Naive thymus-derived CD4-positive, alpha-beta T cell (primary cell): ENCODE measurements at regions not wholly inside any gene's neighbourhood (a gene's known extent, or its start where the extent isn't known, plus 50 kb on each side); places are given as distances from the start of the nearest gene placed in this dataset.

Source experiments
- ATAC-seq: fragments of 150-1000 bp; cut with Tn5 transposase; 2 replicates; pipeline ENCODE4 v1.10.0; 2021; ENCODE audit warnings: mild to moderate bottlenecking, moderate library complexity
- CTCF ChIA-PET: fragments of 350-600 bp; sonication (Branson Sonifier 250); formaldehyde crosslinking; loops from one replicate; lab custom pipeline; 2021; ENCODE audit warnings: antibody characterized with exemption; lab: Charles Lee
- POLR2A ChIA-PET: fragments of 350-600 bp; sonication (Branson Sonifier 250); formaldehyde crosslinking; loops from one replicate; lab custom pipeline; 2021; ENCODE audit warnings: antibody characterized with exemption, inconsistent platforms; lab: Charles Lee
- DNase-seq, 9 donors: peaks; one replicate each; pipeline versions ENCODE4 v3.0.0 to v3.0.0-alpha.2; 2020 to 2022; ENCODE audit warnings: mixed read lengths in 1 of 9
- H3K27ac ChIP-seq: one replicate; pipeline ENCODE4 v1.7.0; 2013; ENCODE audit warnings: mild to moderate bottlenecking, low read depth, low read length, moderate library complexity
- H3K27me3 ChIP-seq, 2 donors: one replicate each; pipeline ENCODE4 v1.7.0; 2013; ENCODE audit warnings: low read length in 2 of 2, mild to moderate bottlenecking in 2 of 2, moderate library complexity in 2 of 2; ENCODE audit not compliant: control insufficient read depth in 2 of 2, insufficient read depth in 2 of 2
- H3K36me3 ChIP-seq, 3 experiments: 1 replicate in 2 of 3; 2 replicates in 1 of 3; pipeline ENCODE4 v1.7.0; 2013; ENCODE audit warnings: low read length in 3 of 3, mild to moderate bottlenecking in 3 of 3, moderate library complexity in 1 of 3; ENCODE audit not compliant: insufficient read depth in 3 of 3, control insufficient read depth in 2 of 3
- H3K4me1 ChIP-seq, 2 donors: one replicate each; pipeline ENCODE4 v1.7.0; 2013; ENCODE audit warnings: low read length in 2 of 2, mild to moderate bottlenecking in 2 of 2, moderate library complexity in 1 of 2; ENCODE audit not compliant: control insufficient read depth in 2 of 2, insufficient read depth in 2 of 2
- H3K4me3 ChIP-seq: 2 replicates; pipeline ENCODE4 v1.7.0; 2013; ENCODE audit warnings: mild to moderate bottlenecking, low read length
- H3K9me3 ChIP-seq, 3 experiments: 1 replicate in 2 of 3; 2 replicates in 1 of 3; pipeline ENCODE4 v1.7.0; 2013; ENCODE audit warnings: low read length in 3 of 3; ENCODE audit not compliant: control insufficient read depth in 2 of 3
- H3K27ac Mint-ChIP-seq, 9 donors: one replicate each; pipeline ENCODE4 v1.8.0; 2020 to 2022; ENCODE audit warnings: mixed read lengths in 9 of 9, mild to moderate bottlenecking in 8 of 9, moderate library complexity in 5 of 9, inconsistent platforms in 2 of 9
- H3K27me3 Mint-ChIP-seq, 5 donors: one replicate each; pipeline ENCODE4 v1.8.0; 2021 to 2022; ENCODE audit warnings: mixed read lengths in 5 of 5, mild to moderate bottlenecking in 1 of 5
- H3K36me3 Mint-ChIP-seq, 5 donors: one replicate each; pipeline ENCODE4 v1.8.0; 2020 to 2022; ENCODE audit warnings: mixed read lengths in 5 of 5, mild to moderate bottlenecking in 3 of 5, inconsistent platforms in 1 of 5
- H3K4me1 Mint-ChIP-seq, 7 donors: one replicate each; pipeline ENCODE4 v1.8.0; 2020 to 2022; ENCODE audit warnings: mixed read lengths in 7 of 7, mild to moderate bottlenecking in 3 of 7, inconsistent platforms in 1 of 7
- H3K4me3 Mint-ChIP-seq, 10 donors: one replicate each; pipeline ENCODE4 v1.8.0; 2020 to 2022; ENCODE audit warnings: mild to moderate bottlenecking in 10 of 10, mixed read lengths in 10 of 10, moderate library complexity in 6 of 10, inconsistent platforms in 2 of 10
- H3K9me3 Mint-ChIP-seq, 11 donors: one replicate each; pipeline ENCODE4 v1.8.0; 2020 to 2022; ENCODE audit warnings: mixed read lengths in 11 of 11, mild to moderate bottlenecking in 4 of 11, inconsistent platforms in 1 of 11, moderate library complexity in 1 of 11
- intact Hi-C, 2 donors: fragments of 100-400 bp; cut with micrococcal nuclease; formaldehyde crosslinking; loops; one replicate each; pipeline ENCODE4 v1.15.1; 2023

DNA sequence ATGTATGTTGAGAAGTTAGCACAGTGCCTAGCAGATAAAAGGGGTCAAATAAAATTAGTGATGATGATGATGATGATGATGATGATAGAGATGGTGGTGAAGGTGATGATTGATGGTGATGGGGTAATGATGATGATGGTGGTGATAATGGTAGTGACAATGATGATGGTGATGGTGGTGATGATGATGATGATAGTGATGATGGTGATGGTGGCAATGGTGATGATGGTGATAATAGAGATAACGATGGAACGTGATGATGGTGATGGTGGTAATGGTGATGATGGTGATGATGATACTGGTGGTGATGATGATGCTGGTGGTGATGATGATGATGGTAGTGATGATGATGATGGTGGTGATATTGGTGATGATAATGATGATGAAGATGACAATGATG is 223.7 kb downstream of the FOXL1 start:
- H3K27ac Mint-ChIP-seq = no peak overlapping the region
- intact Hi-C loops = no loop called here
- peaks cover 0 to 7% (median 3%) of the 10 kb centered on the region in 11 donors for H3K9me3 Mint-ChIP-seq
- no peaks in the 10 kb centered on the region for H3K36me3 Mint-ChIP-seq
- Histone ChIP-seq H3K4me1 (no peaks in the 10 kb centered on the region), H3K4me3 (no peak overlapping the region), H3K27me3 (no peaks in the 10 kb centered on the region), H3K27ac (no peak overlapping the region), H3K36me3 (no peaks in the 10 kb centered on the region), H3K9me3 (no peaks in the 10 kb centered on the region)
- POLR2A ChIA-PET = no interaction called here
- peaks cover 7 to 55% (median 29%) of the 10 kb centered on the region in 5 donors for H3K27me3 Mint-ChIP-seq
- H3K4me3 Mint-ChIP-seq = no peak overlapping the region
- no peak for ATAC-seq
- H3K4me1 Mint-ChIP-seq = peaks cover 0 to 4% (median 0%) of the 10 kb centered on the region in 7 donors
- no peak for DNase-seq
- CTCF ChIA-PET = no interaction called here

DNA sequence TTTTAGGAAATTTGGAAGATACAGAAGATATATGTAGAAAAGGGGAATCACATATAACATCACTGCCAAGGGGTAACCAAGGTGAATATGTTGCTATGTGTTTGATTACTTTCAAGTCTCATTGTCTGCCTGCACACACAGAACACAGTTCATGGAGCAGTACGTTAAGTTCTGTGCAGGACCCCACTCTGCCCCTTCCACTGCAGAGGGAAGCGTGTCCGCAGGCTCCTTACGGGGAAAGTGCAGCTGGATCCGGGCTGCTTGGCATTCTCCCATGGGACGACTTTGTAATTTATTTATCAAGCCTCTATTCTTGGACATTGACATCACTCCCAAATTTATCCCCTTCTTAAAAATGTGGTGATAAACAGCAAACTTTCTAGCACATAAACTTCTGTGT is 226.8 kb downstream of the FOXL1 start:
- DNase-seq (no peak), ATAC-seq (no peak)
- Histone ChIP-seq H3K4me3 (no peak overlapping the region), H3K27me3 (no peaks in the 10 kb centered on the region), H3K36me3 (no peaks in the 10 kb centered on the region), H3K27ac (no peak overlapping the region), H3K4me1 (no peaks in the 10 kb centered on the region), H3K9me3 (no peaks in the 10 kb centered on the region)
- Mint-ChIP-seq H3K36me3 (no peaks in the 10 kb centered on the region), H3K4me1 (peaks cover 0 to 2% (median 0%) of the 10 kb centered on the region in 7 donors), H3K4me3 (no peak overlapping the region), H3K27ac (no peak overlapping the region), H3K9me3 (peaks cover 0 to 5% (median 0%) of the 10 kb centered on the region in 11 donors), H3K27me3 (peaks cover 4 to 36% (median 17%) of the 10 kb centered on the region in 5 donors)
- intact Hi-C loops = no loop called here
- CTCF ChIA-PET = no interaction called here
- POLR2A ChIA-PET = no interaction called here

DNA sequence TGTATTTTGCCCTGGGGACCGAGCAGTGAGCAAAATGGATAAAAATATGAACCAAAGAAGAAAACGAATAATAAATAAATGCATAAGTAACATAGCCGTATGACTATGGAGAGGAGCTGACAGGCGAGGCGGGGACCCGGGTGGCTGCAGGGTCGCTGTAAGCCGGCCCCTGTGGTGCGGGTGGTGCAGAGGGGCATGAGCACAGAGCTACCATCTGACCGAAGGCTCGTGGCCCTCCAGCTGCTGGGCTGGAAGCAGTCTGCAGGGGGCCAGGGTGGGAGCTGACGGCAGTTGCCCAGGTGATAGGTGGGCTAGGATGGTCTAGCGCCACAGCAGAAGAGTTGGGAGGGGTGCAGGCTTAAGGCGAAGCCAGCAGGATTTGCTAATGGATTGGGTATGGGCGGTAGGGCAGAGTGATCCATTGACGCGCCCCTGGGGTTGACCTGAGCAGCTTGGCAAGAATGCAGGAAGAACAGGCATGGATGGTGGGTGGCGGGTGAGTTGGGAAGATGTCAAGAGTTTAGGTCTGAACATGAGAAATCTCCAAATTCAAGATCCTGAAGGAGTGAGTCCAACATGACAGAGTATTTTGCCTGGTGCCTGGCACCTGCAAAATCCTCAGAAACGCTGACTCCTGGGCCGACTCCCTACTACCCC is 228.0 kb downstream of the FOXL1 start:
- ChIA-PET CTCF (no interaction called here), POLR2A (no interaction called here)
- H3K4me1 Mint-ChIP-seq = peaks cover 0 to 2% (median 0%) of the 10 kb centered on the region in 7 donors
- H3K27ac Mint-ChIP-seq = no peak overlapping the region
- H3K36me3 ChIP-seq = no peaks in the 10 kb centered on the region
- no peaks in the 10 kb centered on the region for H3K27me3 ChIP-seq
- H3K27ac ChIP-seq = no peak overlapping the region
- DNase-seq = no peak
- ATAC-seq = no peak
- no peak overlapping the region for H3K4me3 ChIP-seq
- H3K4me1 ChIP-seq = no peaks in the 10 kb centered on the region
- no peaks in the 10 kb centered on the region for H3K9me3 ChIP-seq
- H3K27me3 Mint-ChIP-seq = peaks cover 2 to 36% (median 11%) of the 10 kb centered on the region in 5 donors
- H3K4me3 Mint-ChIP-seq = no peak overlapping the region
- H3K9me3 Mint-ChIP-seq = peaks cover 0 to 5% (median 0%) of the 10 kb centered on the region in 11 donors
- intact Hi-C loops = no loop called here
- H3K36me3 Mint-ChIP-seq = no peaks in the 10 kb centered on the region

DNA sequence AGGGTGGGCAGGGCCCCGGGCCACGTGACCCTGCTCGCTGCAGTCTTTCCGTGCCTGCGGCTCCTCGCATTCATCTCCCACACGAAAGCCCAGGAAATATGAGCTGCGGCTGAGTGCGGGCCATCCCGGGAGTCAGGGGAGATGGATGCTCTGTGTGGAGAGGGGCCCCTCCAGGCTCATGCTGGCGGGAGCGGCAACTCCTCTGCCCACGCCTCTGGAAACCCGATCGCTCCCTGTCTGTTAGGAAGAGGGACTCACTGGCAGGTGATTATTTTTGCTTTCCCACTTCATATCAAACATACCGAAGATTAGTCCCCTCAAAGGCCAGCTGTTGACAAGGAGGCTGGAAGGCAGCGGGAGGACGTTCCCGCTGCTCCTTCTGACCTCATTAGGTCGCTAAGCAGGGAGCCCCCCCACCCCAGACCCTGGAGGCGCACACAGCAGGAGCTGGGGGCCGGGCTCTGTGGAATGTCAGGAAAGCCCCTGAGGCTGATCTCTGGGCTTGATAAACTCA is 228.5 kb downstream of the FOXL1 start:
- ChIA-PET POLR2A (no interaction called here), CTCF (no interaction called here)
- DNase-seq = no peak
- Mint-ChIP-seq H3K27me3 (peaks cover 4 to 36% (median 15%) of the 10 kb centered on the region in 5 donors), H3K4me3 (no peak overlapping the region), H3K4me1 (peaks cover 0 to 2% (median 0%) of the 10 kb centered on the region in 7 donors), H3K9me3 (peaks cover 0 to 5% (median 0%) of the 10 kb centered on the region in 11 donors), H3K27ac (no peak overlapping the region), H3K36me3 (no peaks in the 10 kb centered on the region)
- Histone ChIP-seq H3K27ac (no peak overlapping the region), H3K27me3 (no peaks in the 10 kb centered on the region), H3K36me3 (no peaks in the 10 kb centered on the region), H3K4me3 (no peak overlapping the region), H3K9me3 (no peaks in the 10 kb centered on the region), H3K4me1 (no peaks in the 10 kb centered on the region)
- intact Hi-C loops = no loop called here
- no peak for ATAC-seq

DNA sequence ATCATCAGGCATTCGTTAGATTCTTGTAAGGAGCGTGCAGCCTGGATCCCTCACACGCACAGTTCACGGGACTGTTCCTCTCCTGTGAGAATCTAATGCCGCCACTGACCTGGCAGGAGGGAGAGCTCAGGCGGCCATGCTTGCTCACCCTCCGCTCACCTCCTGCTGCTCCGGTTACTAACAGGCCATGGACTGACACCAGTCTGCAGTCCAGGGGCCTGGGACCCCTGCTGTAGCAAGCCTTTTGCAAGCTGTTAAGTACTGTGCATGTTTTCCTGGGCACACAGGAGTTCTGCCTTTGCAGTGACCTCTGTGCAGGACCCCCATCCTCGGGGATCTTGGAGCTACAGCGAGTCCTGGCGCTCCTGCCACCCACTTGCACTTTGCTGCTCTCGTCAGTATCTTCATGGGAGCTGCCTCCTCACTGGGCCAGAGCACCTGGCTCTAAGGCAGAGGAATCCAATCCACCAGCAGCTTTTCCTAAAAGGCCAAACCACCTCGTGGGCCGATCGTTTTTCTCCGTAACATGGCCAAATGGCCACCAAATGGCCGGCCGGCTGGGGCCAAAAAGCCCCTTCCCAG is 230.6 kb downstream of the FOXL1 start:
- POLR2A ChIA-PET = no interaction called here
- peaks cover 0 to 5% (median 0%) of the 10 kb centered on the region in 11 donors for H3K9me3 Mint-ChIP-seq
- no peaks in the 10 kb centered on the region for H3K27me3 ChIP-seq
- no peaks in the 10 kb centered on the region for H3K9me3 ChIP-seq
- no peak for DNase-seq
- H3K27ac ChIP-seq = no peak overlapping the region
- no peaks in the 10 kb centered on the region for H3K36me3 Mint-ChIP-seq
- no peaks in the 10 kb centered on the region for H3K4me1 ChIP-seq
- H3K36me3 ChIP-seq = no peaks in the 10 kb centered on the region
- intact Hi-C loops = no loop called here
- H3K4me3 ChIP-seq = no peak overlapping the region
- no peak for ATAC-seq
- H3K4me3 Mint-ChIP-seq = no peak overlapping the region
- CTCF ChIA-PET = no interaction called here
- peaks cover 4 to 30% (median 15%) of the 10 kb centered on the region in 5 donors for H3K27me3 Mint-ChIP-seq
- H3K4me1 Mint-ChIP-seq = peaks cover 0 to 2% (median 0%) of the 10 kb centered on the region in 7 donors
- H3K27ac Mint-ChIP-seq = no peak overlapping the region

DNA sequence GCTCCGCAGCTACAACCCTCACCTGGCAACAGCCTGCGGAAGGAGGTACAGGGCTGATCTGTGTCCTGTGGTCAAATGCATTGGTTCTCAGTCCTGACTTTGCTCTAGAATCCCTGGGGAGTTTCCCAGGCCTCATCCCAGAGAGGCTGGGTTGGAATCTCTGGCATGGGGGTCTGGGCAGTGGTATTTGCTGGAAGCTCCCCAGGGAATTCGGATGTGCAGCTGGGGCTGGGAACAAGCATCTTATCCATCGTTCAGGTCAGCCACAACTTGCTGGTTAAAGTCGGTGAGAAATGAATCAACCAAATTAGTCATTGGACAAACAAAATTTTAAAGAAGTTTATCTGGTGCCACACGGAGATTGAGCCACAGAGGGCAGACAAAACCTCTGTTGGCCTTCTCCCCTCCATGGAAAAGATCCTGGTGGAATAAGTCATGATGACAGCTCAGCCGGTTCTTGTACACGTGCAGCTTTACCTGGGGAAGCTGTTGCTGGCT is 231.2 kb downstream of the FOXL1 start:
- DNase-seq (no peak), ATAC-seq (no peak)
- H3K4me1 Mint-ChIP-seq = peaks cover 0 to 2% (median 0%) of the 10 kb centered on the region in 7 donors
- ChIA-PET POLR2A (no interaction called here), CTCF (no interaction called here)
- no peaks in the 10 kb centered on the region for H3K9me3 ChIP-seq
- no peaks in the 10 kb centered on the region for H3K36me3 Mint-ChIP-seq
- no peaks in the 10 kb centered on the region for H3K36me3 ChIP-seq
- peaks cover 4 to 24% (median 15%) of the 10 kb centered on the region in 5 donors for H3K27me3 Mint-ChIP-seq
- intact Hi-C loops = no loop called here
- no peak overlapping the region for H3K4me3 Mint-ChIP-seq
- H3K27ac Mint-ChIP-seq = no peak overlapping the region
- peaks cover 0 to 5% (median 0%) of the 10 kb centered on the region in 11 donors for H3K9me3 Mint-ChIP-seq
- H3K27ac ChIP-seq = no peak overlapping the region
- H3K4me1 ChIP-seq = no peaks in the 10 kb centered on the region
- no peaks in the 10 kb centered on the region for H3K27me3 ChIP-seq
- H3K4me3 ChIP-seq = no peak overlapping the region
